KMS-11 (cell line): ENCODE measurements at regions not wholly inside any gene's neighbourhood (a gene's known extent, or its start where the extent isn't known, plus 50 kb on each side); places are given as distances from the start of the nearest gene placed in this dataset.

Experiments used
- H2AFZ ChIP-seq: fragments of 200-600 bp; sonication (generic); 2 replicates; pipeline ENCODE4 v1.6.1; 2016; ENCODE audit warnings: antibody characterized with exemption, mixed run types, low read depth
- H3K27ac ChIP-seq: fragments of 200-600 bp; sonication (generic); 2 replicates; pipeline ENCODE4 v1.6.1; 2016; ENCODE audit warnings: mild to moderate bottlenecking, mixed run types
- H3K27me3 ChIP-seq: fragments of 200-600 bp; sonication (generic); 2 replicates; pipeline ENCODE4 v1.6.1; 2017; ENCODE audit warnings: mild to moderate bottlenecking, low read depth, mixed run types, moderate library complexity; ENCODE audit not compliant: insufficient read depth
- H3K36me3 ChIP-seq: fragments of 200-600 bp; sonication (generic); 2 replicates; pipeline ENCODE4 v1.6.1; 2017; ENCODE audit warnings: mild to moderate bottlenecking, mixed run types; ENCODE audit not compliant: insufficient read depth
- H3K4me1 ChIP-seq: fragments of 200-600 bp; sonication (generic); 2 replicates; pipeline ENCODE4 v1.6.1; 2016; ENCODE audit warnings: mild to moderate bottlenecking, low read depth, mixed run types; ENCODE audit not compliant: poor library complexity, severe bottlenecking
- H3K4me2 ChIP-seq: fragments of 200-600 bp; sonication (generic); 2 replicates; pipeline ENCODE4 v1.7.0; 2016; ENCODE audit warnings: mild to moderate bottlenecking, mixed run types
- H3K4me3 ChIP-seq: fragments of 200-600 bp; sonication (generic); IDR thresholded peaks from 2 replicates; pipeline ENCODE4 v1.6.1; 2017; ENCODE audit warnings: low read depth, low read length, mixed read lengths; ENCODE audit not compliant: insufficient read depth
- H3K79me2 ChIP-seq: fragments of 200-600 bp; sonication (generic); 2 replicates; pipeline ENCODE4 v1.6.1; 2016; ENCODE audit warnings: low read depth, mixed run types; ENCODE audit not compliant: insufficient read depth
- H3K9ac ChIP-seq: fragments of 200-600 bp; sonication (generic); 2 replicates; pipeline ENCODE4 v1.6.1; 2016; ENCODE audit warnings: mild to moderate bottlenecking, mixed run types
- H4K20me1 ChIP-seq: fragments of 200-600 bp; sonication (generic); 2 replicates; pipeline ENCODE4 v1.6.1; 2016; ENCODE audit warnings: mild to moderate bottlenecking, mixed run types; ENCODE audit not compliant: insufficient read depth
- CTCF ChIP-seq: fragments of 200-600 bp; sonication (generic); conservative IDR thresholded peaks from 2 replicates; pipeline ENCODE4 v1.6.1; 2017; ENCODE audit warnings: low read depth, mild to moderate bottlenecking, antibody characterized with exemption, low read length, moderate library complexity, mixed read lengths

- no peaks in the 10 kb centered on the region for H3K79me2 ChIP-seq
- no peaks in the 10 kb centered on the region for H4K20me1 ChIP-seq
- no peak overlapping the region for H2AFZ ChIP-seq
- H3K9ac ChIP-seq: no peak overlapping the region
- no peaks in the 10 kb centered on the region for H3K36me3 ChIP-seq
- TF ChIP-seq CTCF: no peak
- no peak overlapping the region for H3K4me2 ChIP-seq
- no peaks in the 10 kb centered on the region for H3K4me1 ChIP-seq
- no peak overlapping the region for H3K27ac ChIP-seq
- no peaks in the 10 kb centered on the region for H3K27me3 ChIP-seq
- H3K4me3 ChIP-seq: no peak overlapping the region
These were observed 393.4 kb upstream of the NR2F2 start for GRCh38 chr15:95937128-95937528.

- Histone ChIP-seq H3K27me3 (no peaks in the 10 kb centered on the region), H3K9ac (no peak overlapping the region), H2AFZ (no peak overlapping the region), H3K4me2 (no peak overlapping the region), H3K36me3 (no peaks in the 10 kb centered on the region), H3K79me2 (no peaks in the 10 kb centered on the region), H4K20me1 (no peaks in the 10 kb centered on the region), H3K27ac (no peak overlapping the region), H3K4me1 (no peaks in the 10 kb centered on the region), H3K4me3 (no peak overlapping the region)
- no peak for TF ChIP-seq CTCF
These were observed 390.0 kb upstream of the NR2F2 start for GRCh38 chr15:95940431-95940985.

GRCh38 chr15:95944193-95944592, 386.3 kb upstream of the NR2F2 start:
- Histone ChIP-seq H3K4me2 (no peak overlapping the region), H3K79me2 (no peaks in the 10 kb centered on the region), H3K4me3 (no peak overlapping the region), H3K4me1 (no peaks in the 10 kb centered on the region), H3K36me3 (no peaks in the 10 kb centered on the region), H3K27me3 (no peaks in the 10 kb centered on the region), H2AFZ (no peak overlapping the region), H3K9ac (no peak overlapping the region), H4K20me1 (no peaks in the 10 kb centered on the region), H3K27ac (no peak overlapping the region)
- TF ChIP-seq CTCF: no peak

GRCh38 chr15:95944661-95945255, 385.7 kb upstream of the NR2F2 start:
- H2AFZ ChIP-seq: no peak overlapping the region
- no peaks in the 10 kb centered on the region for H3K27me3 ChIP-seq
- H4K20me1 ChIP-seq: no peaks in the 10 kb centered on the region
- H3K36me3 ChIP-seq: no peaks in the 10 kb centered on the region
- no peak overlapping the region for H3K4me2 ChIP-seq
- no peak overlapping the region for H3K4me3 ChIP-seq
- no peak for TF ChIP-seq CTCF
- no peaks in the 10 kb centered on the region for H3K4me1 ChIP-seq
- no peak overlapping the region for H3K27ac ChIP-seq
- no peaks in the 10 kb centered on the region for H3K79me2 ChIP-seq
- no peak overlapping the region for H3K9ac ChIP-seq
